HepG2 (cell line): ENCODE measurements at regions not wholly inside any gene's neighbourhood (a gene's known extent, or its start where the extent isn't known, plus 50 kb on each side); places are given as distances from the start of the nearest gene placed in this dataset.

Experiments used
- ATAC-seq: fragments of 200-7000 bp; cut with Tn5 transposase; 3 replicates; pipeline ENCODE4 v1.9.1; 2020; ENCODE audit warnings: mild to moderate bottlenecking, moderate library complexity
- BruUV-seq: library from RNA; stranded (reverse); fragments of 400-500 nt; replicated peaks from 2 replicates; lab custom pipeline; 2021; lab: Mats Ljungman, UMichigan
- CTCF ChIA-PET: fragments of 300-600 bp; formaldehyde crosslinking; extraction: SDS; loops from one replicate; lab custom pipeline; 2021; ENCODE audit warnings: low total read pairs, inconsistent platforms, low intra/inter-chr PET ratio; lab: Yijun Ruan, JAX
- POLR2A ChIA-PET: fragments of 350-600 bp; sonication (Branson Sonifier 250); formaldehyde crosslinking; loops from one replicate; lab custom pipeline; 2020; ENCODE audit warnings: antibody characterized with exemption, inconsistent platforms; lab: Yijun Ruan, JAX
- DNase-seq: peaks from one replicate; pipeline ENCODE4 v3.0.0-alpha.2; 2015; ENCODE audit warnings: low spot score
- FAIRE-seq: peaks from 3 replicates; lab custom pipeline; 2011; peaks lifted over from hg19 to GRCh38; lab: Jason Lieb, UNC
- H2AFZ ChIP-seq: one replicate; pipeline ENCODE4 v1.6.1; 2011; ENCODE audit warnings: low read length, inconsistent platforms
- H3K27ac ChIP-seq: fragments of 300-600 bp; 3 replicates; pipeline ENCODE4 v1.8.0; 2011; ENCODE audit warnings: mixed run types, mild to moderate bottlenecking, mixed read lengths, low read length, inconsistent platforms; ENCODE audit not compliant: insufficient read depth; ENCODE audit errors: extremely low read length
- H3K27me3 ChIP-seq, 2 experiments: fragments of 200-600 bp in 1 of 2; 2 replicates in 1 of 2; 3 replicates in 1 of 2; pipeline versions ENCODE4 v1.6.0 to v1.8.0; 2011; ENCODE audit warnings: low read length in 2 of 2, mild to moderate bottlenecking in 2 of 2, moderate library complexity in 2 of 2, inconsistent platforms in 1 of 2; ENCODE audit not compliant: insufficient read depth in 2 of 2, control insufficient read depth in 1 of 2
- H3K36me3 ChIP-seq, 2 experiments: fragments of 200-600 bp in 1 of 2; replicated peaks in 1 of 2; 2 replicates in 1 of 2; 3 replicates in 1 of 2; pipeline versions ENCODE4 v1.5.1 to v1.8.0; 2011; ENCODE audit warnings: low read length in 2 of 2, inconsistent platforms in 1 of 2; ENCODE audit not compliant: insufficient read depth in 2 of 2, control insufficient read depth in 1 of 2
- H3K4me1 ChIP-seq: 2 replicates; pipeline ENCODE4 v1.5.1; 2012; ENCODE audit warnings: low read length, inconsistent platforms; ENCODE audit not compliant: insufficient read depth
- H3K4me2 ChIP-seq: 2 replicates; pipeline ENCODE4 v1.6.0; 2011; ENCODE audit warnings: low read depth, low read length, inconsistent platforms
- H3K4me3 ChIP-seq, 3 experiments: fragments of 200-600 bp in 1 of 3; sonication (generic), shearing (Covaris generic) in 1 of 3; replicated peaks in 1 of 3; 2 replicates each; pipeline ENCODE4 v1.5.1; 2011 to 2016; ENCODE audit warnings: low read length in 3 of 3, inconsistent platforms in 2 of 3, low read depth in 2 of 3, mild to moderate bottlenecking in 2 of 3, control low read depth in 1 of 3, mixed read lengths in 1 of 3; ENCODE audit not compliant: insufficient read depth in 1 of 3
- H3K79me2 ChIP-seq: one replicate; pipeline ENCODE4 v1.6.1; 2011; ENCODE audit warnings: low read length, inconsistent platforms; ENCODE audit not compliant: insufficient read depth
- H3K9ac ChIP-seq: 2 replicates; pipeline ENCODE4 v1.6.0; 2011; ENCODE audit warnings: mild to moderate bottlenecking, low read depth, low read length, inconsistent platforms; ENCODE audit not compliant: insufficient read depth
- H3K9me3 ChIP-seq: 2 replicates; pipeline ENCODE4 v1.5.1; 2012; ENCODE audit warnings: mild to moderate bottlenecking, low read length
- H4K20me1 ChIP-seq: 2 replicates; pipeline ENCODE4 v1.6.0; 2011; ENCODE audit warnings: inconsistent platforms, mild to moderate bottlenecking, low read length, moderate library complexity; ENCODE audit not compliant: insufficient read depth
- BCL6 ChIP-seq: IDR thresholded peaks from 2 replicates; pipeline ENCODE4 v1.6.1; 2016; ENCODE audit warnings: missing genetic modification reagents, missing compliant biosample characterization
- KDM2A ChIP-seq: sonication (generic); formaldehyde crosslinking; IDR thresholded peaks from 2 replicates; pipeline ENCODE4 v1.4.0; 2020; ENCODE audit warnings: low read depth, missing genetic modification reagents, borderline replicate concordance
- KDM5A ChIP-seq: fragments of 200-600 bp; sonication (generic); IDR thresholded peaks from 2 replicates; pipeline ENCODE4 v1.7.0; 2018; ENCODE audit warnings: antibody characterized with exemption, mild to moderate bottlenecking, low read length, borderline replicate concordance
- ZNF180 ChIP-seq: sonication (generic); formaldehyde crosslinking; IDR thresholded peaks from 2 replicates; pipeline ENCODE4 v1.4.0; 2020; ENCODE audit warnings: low read depth, missing genetic modification reagents, borderline replicate concordance
- ZNF607 ChIP-seq: sonication (generic); formaldehyde crosslinking; IDR thresholded peaks from 2 replicates; pipeline ENCODE4 v1.5.1; 2020; ENCODE audit warnings: missing genetic modification reagents, mild to moderate bottlenecking, borderline replicate concordance
- WGBS: methylation state at CpG from one replicate; pipeline ENCODE4 v1.1.6; 2017; ENCODE audit warnings: low lambda C conversion rate; 5-methylcytosine and 5-hydroxymethylcytosine counted together
- in situ Hi-C: cut with HindIII; loops from 2 replicates; pipeline ENCODE4 v1.10.0; 2017; ENCODE audit warnings: low pct_unique_long_range_greater_than_20kb; ENCODE audit not compliant: extremely low pct_ligation_motif_present
- intact Hi-C: fragments of 100-400 bp; cut with micrococcal nuclease; formaldehyde crosslinking; loops from one replicate; pipeline ENCODE4 v1.10.0; 2022; ENCODE audit not compliant: unreplicated experiment
- TF ChIP-seq, protein P1 (sequence below): sonication (generic); formaldehyde crosslinking; IDR thresholded peaks from 2 replicates; pipeline ENCODE4 v1.4.0; 2020; ENCODE audit warnings: missing genetic modification reagents, mild to moderate bottlenecking, borderline replicate concordance
- TF ChIP-seq, protein P2 (sequence below): sonication (generic); formaldehyde crosslinking; IDR thresholded peaks from 2 replicates; pipeline ENCODE4 v1.4.0; 2020; ENCODE audit warnings: missing genetic modification reagents; ENCODE audit errors: not compliant biosample characterization

DNA sequence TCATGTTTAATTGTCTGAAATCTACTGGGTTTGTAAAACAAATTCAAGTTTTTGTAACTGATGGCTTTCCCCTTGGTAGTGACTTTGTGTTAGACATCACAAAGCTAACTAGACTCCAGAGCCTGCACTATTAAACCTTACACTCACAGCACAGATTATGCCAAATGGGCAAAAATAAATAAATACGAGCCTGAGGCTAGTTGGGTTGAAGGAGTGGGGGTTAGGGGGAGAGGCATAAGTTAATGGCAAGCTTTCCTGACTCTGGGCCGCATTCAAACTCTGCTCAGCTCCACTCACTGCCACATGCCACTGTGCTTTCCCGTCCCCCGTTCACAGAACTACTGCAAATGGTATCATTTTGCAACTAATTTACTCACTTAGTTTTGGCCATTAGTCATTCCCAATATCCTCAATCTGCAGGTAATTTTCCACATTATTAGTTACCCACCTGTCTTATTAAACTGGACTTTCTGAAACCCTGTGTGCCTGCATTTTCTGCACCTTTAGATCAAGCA, 1079.9 kb upstream of the PIK3C3 start:
- H2AFZ ChIP-seq, result no peak overlapping the region
- ATAC-seq, result no peak
- no peak for DNase-seq
- in situ Hi-C loops (no loop called here), intact Hi-C loops (no loop called here)
- H3K27me3 ChIP-seq, result no peaks in the 10 kb centered on the region
- no peak overlapping the region for H3K9ac ChIP-seq
- ChIA-PET POLR2A (no interaction called here), CTCF (no interaction called here)
- H3K27ac ChIP-seq, result no peak overlapping the region
- no peak for FAIRE-seq
- no peaks in the 10 kb centered on the region for H3K9me3 ChIP-seq
- TF ChIP-seq ZNF607 (no peak), KDM2A (no peak)
- TF ChIP-seq, protein P1, sequence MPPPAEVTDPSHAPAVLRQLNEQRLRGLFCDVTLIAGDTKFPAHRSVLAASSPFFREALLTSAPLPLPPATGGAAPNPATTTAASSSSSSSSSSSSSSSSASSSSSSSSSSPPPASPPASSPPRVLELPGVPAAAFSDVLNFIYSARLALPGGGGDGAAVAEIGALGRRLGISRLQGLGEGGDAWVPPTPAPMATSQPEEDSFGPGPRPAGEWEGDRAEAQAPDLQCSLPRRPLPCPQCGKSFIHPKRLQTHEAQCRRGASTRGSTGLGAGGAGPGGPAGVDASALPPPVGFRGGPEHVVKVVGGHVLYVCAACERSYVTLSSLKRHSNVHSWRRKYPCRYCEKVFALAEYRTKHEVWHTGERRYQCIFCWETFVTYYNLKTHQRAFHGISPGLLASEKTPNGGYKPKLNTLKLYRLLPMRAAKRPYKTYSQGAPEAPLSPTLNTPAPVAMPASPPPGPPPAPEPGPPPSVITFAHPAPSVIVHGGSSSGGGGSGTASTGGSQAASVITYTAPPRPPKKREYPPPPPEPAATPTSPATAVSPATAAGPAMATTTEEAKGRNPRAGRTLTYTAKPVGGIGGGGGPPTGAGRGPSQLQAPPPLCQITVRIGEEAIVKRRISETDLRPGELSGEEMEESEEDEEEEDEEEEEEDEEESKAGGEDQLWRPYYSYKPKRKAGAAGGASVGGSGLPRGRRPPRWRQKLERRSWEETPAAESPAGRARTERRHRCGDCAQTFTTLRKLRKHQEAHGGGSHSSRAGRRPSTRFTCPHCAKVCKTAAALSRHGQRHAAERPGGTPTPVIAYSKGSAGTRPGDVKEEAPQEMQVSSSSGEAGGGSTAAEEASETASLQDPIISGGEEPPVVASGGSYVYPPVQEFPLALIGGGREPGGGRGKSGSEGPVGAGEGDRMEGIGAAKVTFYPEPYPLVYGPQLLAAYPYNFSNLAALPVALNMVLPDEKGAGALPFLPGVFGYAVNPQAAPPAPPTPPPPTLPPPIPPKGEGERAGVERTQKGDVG (CRISPR knock-in tag), result no peak
- H4K20me1 ChIP-seq, result no peaks in the 10 kb centered on the region
- H3K79me2 ChIP-seq, result no peaks in the 10 kb centered on the region
- H3K4me2 ChIP-seq, result no peak overlapping the region
- no peak overlapping the region for H3K4me3 ChIP-seq
- 11% methylated on average over 4 of the region's 4 CpGs for WGBS
- no peaks in the 10 kb centered on the region for H3K4me1 ChIP-seq
- no peaks in the 10 kb centered on the region for H3K36me3 ChIP-seq
- BruUV-seq, result no TSS peak

DNA sequence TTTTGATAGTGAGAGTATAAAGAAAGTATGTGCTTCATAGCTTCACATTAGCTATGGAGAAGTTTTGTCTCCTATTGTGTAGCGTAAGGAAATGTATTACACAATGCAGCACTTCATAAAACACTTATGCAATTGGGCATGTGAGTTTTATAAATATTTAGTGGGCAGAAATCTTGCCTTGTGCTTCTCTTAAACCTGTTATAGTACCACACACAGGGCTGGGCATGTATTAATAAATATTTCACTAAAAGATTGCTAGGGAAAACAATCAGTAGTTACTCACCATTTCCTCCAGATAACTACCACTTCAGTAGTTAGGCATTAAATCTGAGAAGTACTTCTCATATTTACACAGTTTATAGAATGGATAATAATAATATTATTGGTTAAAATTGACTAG, 1080.8 kb upstream of the PIK3C3 start:
- POLR2A ChIA-PET, result no interaction called here
- H3K9ac ChIP-seq, result no peak overlapping the region

More for the DNA sequence above, 1080.8 kb upstream of the PIK3C3 start:
- intact Hi-C loops (no loop called here), in situ Hi-C loops (no loop called here)
- no peaks in the 10 kb centered on the region for H3K27me3 ChIP-seq
- no peak overlapping the region for H2AFZ ChIP-seq
- DNase-seq (no peak), ATAC-seq (no peak), FAIRE-seq (no peak)
- CTCF ChIA-PET, result no interaction called here
- no peak for TF ChIP-seq ZNF180 (CRISPR knock-in tag)
- TF ChIP-seq, protein P2, sequence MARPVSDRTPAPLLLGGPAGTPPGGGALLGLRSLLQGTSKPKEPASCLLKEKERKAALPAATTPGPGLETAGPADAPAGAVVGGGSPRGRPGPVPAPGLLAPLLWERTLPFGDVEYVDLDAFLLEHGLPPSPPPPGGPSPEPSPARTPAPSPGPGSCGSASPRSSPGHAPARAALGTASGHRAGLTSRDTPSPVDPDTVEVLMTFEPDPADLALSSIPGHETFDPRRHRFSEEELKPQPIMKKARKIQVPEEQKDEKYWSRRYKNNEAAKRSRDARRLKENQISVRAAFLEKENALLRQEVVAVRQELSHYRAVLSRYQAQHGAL, result no peak
- TF ChIP-seq BCL6 (CRISPR knock-in tag), result no peak
- TF ChIP-seq KDM5A, result no peak
- H3K4me3 ChIP-seq, result no peak overlapping the region
- no peaks in the 10 kb centered on the region for H3K4me1 ChIP-seq
- no peaks in the 10 kb centered on the region for H3K79me2 ChIP-seq
- H3K27ac ChIP-seq, result no peak overlapping the region
- no peaks in the 10 kb centered on the region for H3K9me3 ChIP-seq
- BruUV-seq, result no TSS peak
- H4K20me1 ChIP-seq, result no peaks in the 10 kb centered on the region
- WGBS, result 50% methylated on average over 1 of the region's 1 CpG
- H3K36me3 ChIP-seq, result no peaks in the 10 kb centered on the region
- H3K4me2 ChIP-seq, result no peak overlapping the region
